SIG-M5 (cell line): ENCODE measurements at regions not wholly inside any gene's neighbourhood (a gene's known extent, or its start where the extent isn't known, plus 50 kb on each side); places are given as distances from the start of the nearest gene placed in this dataset.

ENCODE experiments used
- DNase-seq: peaks from one replicate; lab custom pipeline; 2025; lab: John Stamatoyannopoulos, UW

- no peak for DNase-seq
Observed at GRCh38 chr4:156594624-156595023, 377.0 kb downstream of the PDGFC start.

GRCh38 chr4:156593464-156593863 is 378.1 kb downstream of the PDGFC start:
- DNase-seq: no peak

- no peak for DNase-seq
Observed at GRCh38 chr4:156591679-156592078, 379.9 kb downstream of the PDGFC start.

- DNase-seq: no peak
Observed at GRCh38 chr4:156584100-156584499, 387.5 kb downstream of the PDGFC start.

- DNase-seq: no peak
Observed at GRCh38 chr4:156583265-156583664, 388.3 kb downstream of the PDGFC start.

GRCh38 chr4:156581282-156582063 is 390.1 kb downstream of the PDGFC start:
- no peak for DNase-seq

GRCh38 chr4:156578713-156579112 is 392.9 kb downstream of the PDGFC start:
- no peak for DNase-seq

GRCh38 chr4:156578005-156578404 is 393.6 kb downstream of the PDGFC start:
- DNase-seq: no peak

- DNase-seq: no peak
Observed at GRCh38 chr4:156576946-156577345, 394.7 kb downstream of the PDGFC start.

GRCh38 chr4:156575430-156576073 is 396.0 kb downstream of the PDGFC start:
- no peak for DNase-seq

- DNase-seq: no peak
Observed at GRCh38 chr4:156571146-156571545, 400.5 kb downstream of the PDGFC start.

GRCh38 chr4:156569535-156569934 is 402.1 kb downstream of the PDGFC start:
- DNase-seq: no peak

GRCh38 chr4:156568484-156568883 is 403.1 kb downstream of the PDGFC start:
- DNase-seq: no peak

- DNase-seq: no peak
Observed at GRCh38 chr4:156568041-156568440, 403.6 kb downstream of the PDGFC start.

- no peak for DNase-seq
Observed at GRCh38 chr4:156560701-156561100, 410.9 kb downstream of the PDGFC start.

- no peak for DNase-seq
Observed at GRCh38 chr4:156559346-156559745, 412.3 kb downstream of the PDGFC start.

- no peak for DNase-seq
Observed at GRCh38 chr4:156558373-156559025, 413.1 kb downstream of the PDGFC start.

GRCh38 chr4:156557920-156558319 is 413.7 kb downstream of the PDGFC start:
- no peak for DNase-seq

- no peak for DNase-seq
Observed at GRCh38 chr4:156556336-156556735, 415.3 kb downstream of the PDGFC start.

GRCh38 chr4:156553659-156554058 is 417.9 kb downstream of the PDGFC start:
- DNase-seq: no peak

GRCh38 chr4:156547891-156548290 is 423.7 kb downstream of the PDGFC start:
- no peak for DNase-seq

- no peak for DNase-seq
Observed at GRCh38 chr4:156547439-156547838, 424.2 kb downstream of the PDGFC start.
